Right lobe of liver (tissue), 6 donors: ENCODE measurements at regions not wholly inside any gene's neighbourhood (a gene's known extent, or its start where the extent isn't known, plus 50 kb on each side); places are given as distances from the start of the nearest gene placed in this dataset.

ENCODE experiments used
- ATAC-seq, 4 donors: fragments of 200-7000 bp; cut with Tn5 transposase; one replicate each; pipeline ENCODE4 v1.9.1; 2020; ENCODE audit warnings: mild to moderate bottlenecking in 4 of 4, moderate library complexity in 4 of 4
- DNase-seq, 3 donors: peaks; one replicate each; pipeline ENCODE4 v3.0.0-alpha.2; 2020
- H3K27ac ChIP-seq, 3 donors: fragments of 200-600 bp; one replicate each; pipeline ENCODE4 v1.8.0; 2022
- H3K27me3 ChIP-seq, 2 donors: fragments of 200-600 bp; one replicate each; pipeline ENCODE4 v1.8.0; 2022
- H3K36me3 ChIP-seq, 4 donors: fragments of 200-600 bp; sonication (generic) in 1 of 4; one replicate each; pipeline versions ENCODE4 v1.5.1 to v1.8.0; 2017 to 2022; ENCODE audit warnings: control low read depth in 1 of 4
- H3K4me1 ChIP-seq, 4 donors: fragments of 200-600 bp; sonication (generic) in 1 of 4; one replicate each; pipeline versions ENCODE4 v1.5.1 to v1.8.0; 2017 to 2022; ENCODE audit warnings: control low read depth in 1 of 4
- H3K4me3 ChIP-seq, 3 donors: fragments of 200-600 bp; one replicate each; pipeline ENCODE4 v1.8.0; 2022
- H3K9me3 ChIP-seq, 4 donors: fragments of 200-600 bp; sonication (generic) in 1 of 4; one replicate each; pipeline versions ENCODE4 v1.5.1 to v1.8.0; 2017 to 2022; ENCODE audit warnings: control low read depth in 1 of 4
- POLR2A ChIP-seq: fragments of 450-650 bp; IDR thresholded peaks from one replicate; pipeline ENCODE4 v1.6.1; 2017; ENCODE audit warnings: antibody characterized with exemption, mild to moderate bottlenecking
- WGBS: methylation state at CpG from one replicate; pipeline ENCODE4 v1.1.6; 2018; ENCODE audit warnings: low coverage, low lambda C conversion rate; ENCODE audit not compliant: insufficient coverage; ENCODE audit errors: missing lambda C conversion rate; 5-methylcytosine and 5-hydroxymethylcytosine counted together
- intact Hi-C, 2 donors: fragments of 100-400 bp; cut with DNase I; formaldehyde crosslinking; loops; one replicate each; pipeline versions ENCODE4 v1.11.2 to v1.14.1; 2022
- TF ChIP-seq, protein P1 (sequence below), 4 donors: fragments of 200-600 bp in 3 of 4; fragments of 450-650 bp in 1 of 4; IDR thresholded peaks; one replicate each; pipeline versions ENCODE4 v1.5.1 to v1.8.0; 2016 to 2022; ENCODE audit warnings: antibody characterized with exemption in 4 of 4, mild to moderate bottlenecking in 2 of 4
- donor health status: DM: no; HTN: yes; CAD: no.
- donor health status: DM: no; HTN: no; CAD: no.
- donor health status: DM: no; HTN: no; CAD: no.
- donor health status: DM: no; HTN: yes; CAD: no.
- donor health status: DM: no; HTN: yes; CAD: no.

DNA sequence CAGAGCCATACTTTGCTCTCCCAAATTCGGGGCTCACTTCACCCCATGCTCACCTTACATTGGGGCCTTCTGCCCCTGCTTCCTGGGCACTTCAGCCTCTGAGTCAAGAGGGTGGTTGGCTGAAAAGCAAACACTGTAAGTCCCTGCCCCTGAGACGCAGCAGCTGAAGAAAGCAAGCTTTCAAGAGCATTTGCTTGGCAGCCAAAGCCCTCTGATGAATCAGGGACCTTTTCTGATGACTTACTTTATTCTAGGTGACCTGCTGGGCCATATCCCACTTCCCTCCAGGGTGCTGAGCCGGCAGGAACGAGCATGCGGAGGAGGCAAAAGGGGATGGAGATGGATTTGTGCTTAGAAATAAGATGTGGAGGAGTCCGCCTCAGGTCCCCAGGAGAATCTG, 147.0 kb upstream of the TNRC6C start:
- DNase-seq (peak in 1 of 3 donors; percentile 1), ATAC-seq (no peak)
- Histone ChIP-seq H3K27me3 (no peaks in the 10 kb centered on the region), H3K4me1 (no peaks in the 10 kb centered on the region), H3K9me3 (no peaks in the 10 kb centered on the region), H3K27ac (no peak overlapping the region), H3K36me3 (no peaks in the 10 kb centered on the region), H3K4me3 (no peak overlapping the region)
- intact Hi-C loops, result no loop called here
- TF ChIP-seq, protein P1, sequence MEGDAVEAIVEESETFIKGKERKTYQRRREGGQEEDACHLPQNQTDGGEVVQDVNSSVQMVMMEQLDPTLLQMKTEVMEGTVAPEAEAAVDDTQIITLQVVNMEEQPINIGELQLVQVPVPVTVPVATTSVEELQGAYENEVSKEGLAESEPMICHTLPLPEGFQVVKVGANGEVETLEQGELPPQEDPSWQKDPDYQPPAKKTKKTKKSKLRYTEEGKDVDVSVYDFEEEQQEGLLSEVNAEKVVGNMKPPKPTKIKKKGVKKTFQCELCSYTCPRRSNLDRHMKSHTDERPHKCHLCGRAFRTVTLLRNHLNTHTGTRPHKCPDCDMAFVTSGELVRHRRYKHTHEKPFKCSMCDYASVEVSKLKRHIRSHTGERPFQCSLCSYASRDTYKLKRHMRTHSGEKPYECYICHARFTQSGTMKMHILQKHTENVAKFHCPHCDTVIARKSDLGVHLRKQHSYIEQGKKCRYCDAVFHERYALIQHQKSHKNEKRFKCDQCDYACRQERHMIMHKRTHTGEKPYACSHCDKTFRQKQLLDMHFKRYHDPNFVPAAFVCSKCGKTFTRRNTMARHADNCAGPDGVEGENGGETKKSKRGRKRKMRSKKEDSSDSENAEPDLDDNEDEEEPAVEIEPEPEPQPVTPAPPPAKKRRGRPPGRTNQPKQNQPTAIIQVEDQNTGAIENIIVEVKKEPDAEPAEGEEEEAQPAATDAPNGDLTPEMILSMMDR (IDR thresholded peaks at IDR 0.05), result no peak
- TF ChIP-seq POLR2A, result no peak
- 44% methylated on average over 6 of the region's 6 CpGs for WGBS

GRCh38 chr17:77814091-77814772, 144.3 kb upstream of the TNRC6C start:
- DNase-seq (peak in 1 of 3 donors; percentile 5), ATAC-seq (no peak)
- Histone ChIP-seq H3K4me1 (no peaks in the 10 kb centered on the region), H3K27me3 (no peaks in the 10 kb centered on the region), H3K36me3 (no peaks in the 10 kb centered on the region), H3K27ac (no peak overlapping the region), H3K9me3 (no peaks in the 10 kb centered on the region), H3K4me3 (no peak overlapping the region)
- 68% methylated on average over 9 of the region's 9 CpGs for WGBS
- TF ChIP-seq, protein P1 (IDR thresholded peaks at IDR 0.05), result no peak
- intact Hi-C loops, result no loop called here

DNA sequence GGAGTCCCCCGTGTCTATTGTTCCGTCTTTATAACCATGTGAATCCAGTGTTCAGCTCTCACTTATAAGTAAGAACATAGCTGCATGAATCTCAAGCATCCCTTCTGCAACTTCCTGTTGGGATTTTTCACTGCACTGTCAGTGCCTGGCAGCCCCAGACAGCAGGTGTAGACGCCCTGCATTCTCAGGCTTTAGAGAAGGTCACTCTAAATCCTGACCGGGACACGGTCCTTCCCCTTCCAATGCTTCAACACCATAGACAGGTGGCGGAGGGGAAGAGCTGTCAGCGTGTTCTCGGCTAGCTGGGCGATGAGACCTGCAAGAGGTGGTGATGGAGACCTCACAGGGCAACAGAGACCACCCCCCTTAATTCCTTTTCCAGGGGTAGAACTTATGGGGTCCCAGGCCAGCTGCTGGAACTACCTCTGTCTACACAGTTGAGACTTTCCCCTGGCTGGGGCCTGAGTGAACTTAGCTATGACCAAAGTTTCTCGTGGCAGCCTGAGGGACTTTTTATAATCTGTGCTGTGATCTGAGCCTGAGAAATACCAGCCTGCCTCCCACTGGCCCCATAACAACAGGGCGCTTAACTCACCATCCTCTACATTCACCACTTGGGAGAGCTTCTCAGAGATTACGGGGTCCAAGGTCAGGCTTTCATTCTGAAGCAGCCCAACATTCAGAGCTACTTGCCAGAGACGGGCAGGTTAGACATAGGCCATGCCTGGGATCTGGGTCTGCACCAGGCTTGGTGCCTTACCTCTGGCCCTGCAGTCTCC, 143.2 kb upstream of the TNRC6C start:
- ATAC-seq, result no peak
- no peak for TF ChIP-seq POLR2A
- TF ChIP-seq, protein P1 (IDR thresholded peaks at IDR 0.05), result no peak

GRCh38 chr17:77817953-77818352, 140.6 kb upstream of the TNRC6C start:
- DNase-seq (no peak), ATAC-seq (no peak)
- H3K4me1 ChIP-seq, result no peaks in the 10 kb centered on the region
- H3K27me3 ChIP-seq, result no peaks in the 10 kb centered on the region
- 58% methylated on average over 3 of the region's 4 CpGs for WGBS
- intact Hi-C loops, result no loop called here
- no peak overlapping the region for H3K4me3 ChIP-seq
- H3K36me3 ChIP-seq, result no peaks in the 10 kb centered on the region
- no peak overlapping the region for H3K27ac ChIP-seq
- H3K9me3 ChIP-seq, result no peaks in the 10 kb centered on the region
- TF ChIP-seq POLR2A, result no peak
- TF ChIP-seq, protein P1 (IDR thresholded peaks at IDR 0.05), result no peak

More for the DNA sequence above, 143.2 kb upstream of the TNRC6C start:
- no peaks in the 10 kb centered on the region for H3K36me3 ChIP-seq
- intact Hi-C loops, result no loop called here
- no peak overlapping the region for H3K27ac ChIP-seq
- H3K9me3 ChIP-seq, result no peaks in the 10 kb centered on the region
- WGBS, result 61% methylated on average over 10 of the region's 13 CpGs
- H3K27me3 ChIP-seq, result no peaks in the 10 kb centered on the region
- peak in 1 of 3 donors; percentile 7 for DNase-seq
- no peak overlapping the region for H3K4me3 ChIP-seq
- no peaks in the 10 kb centered on the region for H3K4me1 ChIP-seq
